Kidney (tissue), 13 donors: ENCODE measurements at regions not wholly inside any gene's neighbourhood (a gene's known extent, or its start where the extent isn't known, plus 50 kb on each side); places are given as distances from the start of the nearest gene placed in this dataset.

Experiments
- DNase-seq, 5 donors: peaks; one replicate each; pipeline ENCODE4 v3.0.0-alpha.2; 2013 to 2020
- FAIRE-seq: peaks from 2 replicates; lab custom pipeline; 2012; peaks lifted over from hg19 to GRCh38; lab: Jason Lieb, UNC
- H3K27ac ChIP-seq, 2 donors: one replicate each; pipeline ENCODE4 v1.7.0; 2013; ENCODE audit warnings: low read depth in 2 of 2, low read length in 2 of 2, inconsistent platforms in 1 of 2
- H3K27me3 ChIP-seq: one replicate; pipeline ENCODE4 v1.7.1; 2013; ENCODE audit warnings: low read length, inconsistent platforms; ENCODE audit not compliant: control insufficient read depth, insufficient read depth
- H3K36me3 ChIP-seq, 3 donors: one replicate each; pipeline versions ENCODE4 v1.7.0 to v1.7.1; 2013; ENCODE audit warnings: low read length in 3 of 3, control low read depth in 1 of 3, inconsistent platforms in 1 of 3; ENCODE audit not compliant: insufficient read depth in 3 of 3, control insufficient read depth in 2 of 3
- H3K4me1 ChIP-seq, 3 donors: one replicate each; pipeline versions ENCODE4 v1.7.0 to v1.7.1; 2013; ENCODE audit warnings: low read length in 3 of 3, inconsistent platforms in 1 of 3, low read depth in 1 of 3; ENCODE audit not compliant: control insufficient read depth in 2 of 3, insufficient read depth in 2 of 3
- H3K4me3 ChIP-seq, 3 donors: one replicate each; pipeline versions ENCODE4 v1.7.0 to v1.8.1; 2013; ENCODE audit warnings: low read length in 3 of 3, control low read depth in 1 of 3, inconsistent platforms in 1 of 3
- H3K9ac ChIP-seq, 3 donors: one replicate each; pipeline versions ENCODE4 v1.7.0 to v1.7.1; 2013; ENCODE audit warnings: low read length in 3 of 3, control low read depth in 1 of 3, inconsistent platforms in 1 of 3
- H3K9me3 ChIP-seq, 3 donors: one replicate each; pipeline versions ENCODE4 v1.7.0 to v1.7.1; 2013; ENCODE audit warnings: low read length in 3 of 3, control low read depth in 1 of 3, inconsistent platforms in 1 of 3; ENCODE audit not compliant: control insufficient read depth in 2 of 3, insufficient read depth in 1 of 3
- CTCF ChIP-seq: IDR thresholded peaks from 3 replicates; pipeline ENCODE4 v1.5.1; 2012; ENCODE audit warnings: mild to moderate bottlenecking, moderate library complexity, borderline replicate concordance; ENCODE audit not compliant: insufficient read depth; ENCODE audit errors: extremely low read depth
- intact Hi-C: fragments of 100-400 bp; cut with DNase I; formaldehyde crosslinking; loops from one replicate; pipeline ENCODE4 v1.11.1; 2022
- donor health status: control.
- donor health status: control.
- donor health status: control.
- donor health status: control.
- donor health status: control.
- donor health status: DM: yes; HTN: yes; CAD: no.
- donor health status: Normal renal cell carcinoma (clear cell type).

- Histone ChIP-seq H3K9me3 (peaks cover 0 to 5% (median 0%) of the 10 kb centered on the region in 3 donors), H3K27me3 (no peaks in the 10 kb centered on the region), H3K27ac (no peak overlapping the region), H3K4me3 (no peak overlapping the region), H3K9ac (no peak overlapping the region), H3K36me3 (no peaks in the 10 kb centered on the region), H3K4me1 (no peaks in the 10 kb centered on the region)
- DNase-seq (no peak), FAIRE-seq (no peak)
- no peak for TF ChIP-seq CTCF
- intact Hi-C loops = no loop called here
These were observed 628.5 kb upstream of the FAT3 start for GRCh38 chr11:91596111-91596510.

GRCh38 chr11:91591021-91591420, 633.6 kb upstream of the FAT3 start:
- Histone ChIP-seq H3K27me3 (no peaks in the 10 kb centered on the region), H3K4me1 (no peaks in the 10 kb centered on the region), H3K36me3 (no peaks in the 10 kb centered on the region), H3K4me3 (no peak overlapping the region), H3K27ac (no peak overlapping the region), H3K9ac (no peak overlapping the region), H3K9me3 (peaks cover 0 to 5% (median 0%) of the 10 kb centered on the region in 3 donors)
- intact Hi-C loops = no loop called here
- DNase-seq (no peak), FAIRE-seq (no peak)
- TF ChIP-seq CTCF = no peak

- intact Hi-C loops = no loop called here
- Histone ChIP-seq H3K4me1 (no peaks in the 10 kb centered on the region), H3K36me3 (no peaks in the 10 kb centered on the region), H3K9me3 (peaks cover 0 to under 1% (median 0%) of the 10 kb centered on the region in 3 donors), H3K27me3 (no peaks in the 10 kb centered on the region), H3K27ac (no peak overlapping the region), H3K4me3 (no peak overlapping the region), H3K9ac (no peak overlapping the region)
- FAIRE-seq (no peak), DNase-seq (no peak)
- no peak for TF ChIP-seq CTCF
These were observed 637.5 kb upstream of the FAT3 start for GRCh38 chr11:91587131-91587530.
